AG10803 (cell line): ENCODE measurements at regions not wholly inside any gene's neighbourhood (a gene's known extent, or its start where the extent isn't known, plus 50 kb on each side); places are given as distances from the start of the nearest gene placed in this dataset.
"Not testable (repeated sequence)": the region's sequence is repeated elsewhere in the genome, so short reads cannot be mapped to it uniquely, and the experiment has no call there.

Experiments used
- DNase-seq: peaks from one replicate; pipeline ENCODE4 v3.0.0; 2010; ENCODE audit warnings: low read depth
- H3K4me3 ChIP-seq: 2 replicates; pipeline ENCODE4 v1.5.1; 2011; ENCODE audit warnings: mild to moderate bottlenecking, low read length, control low read depth
- TF ChIP-seq, protein P1 (sequence below): conservative IDR thresholded peaks from 2 replicates; pipeline ENCODE4 v1.5.1; 2011; ENCODE audit warnings: mild to moderate bottlenecking, low read length, control low read depth, inconsistent platforms

DNA sequence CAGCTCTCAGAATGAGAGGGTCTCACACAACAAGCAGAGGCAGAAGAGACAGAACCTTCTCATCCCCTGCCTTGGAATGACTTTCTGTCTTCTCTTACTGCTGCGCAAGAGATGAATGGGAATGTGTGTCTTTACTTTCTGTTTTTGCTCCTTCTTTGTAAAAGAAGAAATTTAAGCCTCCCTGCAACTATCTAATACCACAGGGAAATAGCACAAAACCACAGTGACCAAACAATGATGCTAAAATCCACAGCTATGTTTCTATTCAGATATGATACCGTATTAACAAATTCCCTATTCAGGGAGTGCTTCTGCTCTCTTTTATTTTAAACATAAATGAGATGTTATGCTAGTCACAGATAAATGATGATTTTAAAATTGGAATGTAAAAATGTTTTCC lies 173.8 kb upstream of the RAI2 start:
- DNase-seq, result no peak
- TF ChIP-seq, protein P1, sequence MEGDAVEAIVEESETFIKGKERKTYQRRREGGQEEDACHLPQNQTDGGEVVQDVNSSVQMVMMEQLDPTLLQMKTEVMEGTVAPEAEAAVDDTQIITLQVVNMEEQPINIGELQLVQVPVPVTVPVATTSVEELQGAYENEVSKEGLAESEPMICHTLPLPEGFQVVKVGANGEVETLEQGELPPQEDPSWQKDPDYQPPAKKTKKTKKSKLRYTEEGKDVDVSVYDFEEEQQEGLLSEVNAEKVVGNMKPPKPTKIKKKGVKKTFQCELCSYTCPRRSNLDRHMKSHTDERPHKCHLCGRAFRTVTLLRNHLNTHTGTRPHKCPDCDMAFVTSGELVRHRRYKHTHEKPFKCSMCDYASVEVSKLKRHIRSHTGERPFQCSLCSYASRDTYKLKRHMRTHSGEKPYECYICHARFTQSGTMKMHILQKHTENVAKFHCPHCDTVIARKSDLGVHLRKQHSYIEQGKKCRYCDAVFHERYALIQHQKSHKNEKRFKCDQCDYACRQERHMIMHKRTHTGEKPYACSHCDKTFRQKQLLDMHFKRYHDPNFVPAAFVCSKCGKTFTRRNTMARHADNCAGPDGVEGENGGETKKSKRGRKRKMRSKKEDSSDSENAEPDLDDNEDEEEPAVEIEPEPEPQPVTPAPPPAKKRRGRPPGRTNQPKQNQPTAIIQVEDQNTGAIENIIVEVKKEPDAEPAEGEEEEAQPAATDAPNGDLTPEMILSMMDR, result no peak
- H3K4me3 ChIP-seq, result no peak overlapping the region

DNA sequence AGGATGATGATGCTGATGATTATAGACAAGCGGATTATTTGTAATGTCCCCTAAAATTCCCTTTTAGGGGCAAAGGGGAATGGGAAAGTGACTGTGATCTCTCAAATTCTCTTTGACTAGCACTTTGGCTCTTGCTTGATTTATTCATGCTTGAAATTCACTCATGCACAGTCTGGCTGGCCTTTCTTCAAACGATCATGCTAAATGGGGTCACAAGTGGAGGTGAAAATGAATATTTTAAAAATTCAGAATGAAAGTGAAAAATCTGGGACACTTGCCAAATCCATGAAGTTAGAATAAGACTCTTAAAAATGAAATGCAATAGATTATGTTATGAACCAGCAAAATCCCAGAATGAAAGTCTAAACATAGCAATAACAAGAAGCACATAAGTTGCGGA lies 173.4 kb upstream of the RAI2 start:
- DNase-seq, result no peak
- TF ChIP-seq, protein P1, result no peak
- no peak overlapping the region for H3K4me3 ChIP-seq

DNA sequence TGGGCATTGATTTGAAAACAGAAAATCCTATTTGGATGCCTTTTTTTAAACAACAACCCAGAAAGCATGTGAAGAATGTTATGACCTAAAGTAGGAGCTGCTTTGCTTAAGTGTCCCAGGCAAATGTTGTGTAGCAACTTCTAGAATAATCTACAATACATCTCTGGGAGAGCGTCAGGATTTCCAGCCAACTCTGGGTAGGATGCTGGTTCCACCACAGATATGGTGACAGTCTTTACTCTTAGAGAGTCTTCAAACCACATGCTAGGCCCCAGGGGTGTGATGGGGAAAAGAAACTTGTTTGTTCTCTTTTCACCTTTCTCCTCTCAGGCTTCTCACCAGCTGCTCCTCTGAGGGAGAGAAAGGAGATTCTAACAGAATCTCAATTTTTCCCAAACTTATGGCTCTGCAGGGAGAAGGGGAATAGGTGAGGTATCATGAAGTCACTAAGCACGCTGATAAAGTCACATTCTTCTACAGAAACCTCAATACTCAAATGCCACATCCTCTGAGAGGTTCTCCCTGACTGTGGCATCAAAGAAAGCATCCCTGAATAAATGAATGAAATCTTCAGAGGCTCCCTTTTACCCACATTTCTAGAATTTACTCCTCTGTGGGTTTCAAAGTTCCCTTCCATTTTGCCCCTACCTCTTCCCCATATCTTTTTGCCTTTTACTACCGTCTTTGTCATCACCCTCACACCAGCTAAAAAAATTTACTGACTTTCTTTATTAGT lies 171.6 kb upstream of the RAI2 start:
- DNase-seq, result no peak
- H3K4me3 ChIP-seq, result no peak overlapping the region
- TF ChIP-seq, protein P1, result no peak

DNA sequence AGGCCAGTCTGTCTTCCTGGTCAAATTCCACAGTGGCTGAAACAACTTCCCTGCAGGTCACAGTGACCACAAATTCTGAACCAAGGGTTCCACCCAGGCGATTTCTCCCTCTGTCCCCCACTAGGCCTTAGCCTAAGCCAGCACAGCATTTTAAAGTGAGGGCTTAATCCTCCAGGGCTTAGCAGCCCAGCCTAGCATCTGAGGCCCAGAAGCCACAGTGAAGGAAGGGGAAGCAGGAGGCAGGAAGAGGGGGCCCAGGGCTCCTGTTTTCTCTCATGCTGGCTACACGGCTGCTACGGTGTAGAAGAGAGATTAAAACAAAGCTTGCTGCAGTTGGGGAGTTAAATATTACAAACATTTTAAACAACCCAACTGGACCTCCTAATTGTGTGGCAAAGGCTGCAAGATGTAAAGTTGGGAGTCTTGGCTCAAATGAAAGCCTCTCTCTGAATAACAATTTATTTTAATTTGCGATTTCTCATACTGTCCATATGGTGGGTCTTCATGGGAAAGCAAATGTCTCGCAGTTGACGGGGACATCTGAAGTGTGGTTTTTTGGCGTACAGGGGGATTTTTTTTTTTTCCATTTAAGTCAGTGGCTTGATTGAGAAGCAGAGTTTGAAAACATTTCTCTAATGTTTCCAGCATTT lies 170.8 kb upstream of the RAI2 start:
- no peak overlapping the region for H3K4me3 ChIP-seq
- TF ChIP-seq, protein P1, result no peak
- DNase-seq, result no peak

DNA sequence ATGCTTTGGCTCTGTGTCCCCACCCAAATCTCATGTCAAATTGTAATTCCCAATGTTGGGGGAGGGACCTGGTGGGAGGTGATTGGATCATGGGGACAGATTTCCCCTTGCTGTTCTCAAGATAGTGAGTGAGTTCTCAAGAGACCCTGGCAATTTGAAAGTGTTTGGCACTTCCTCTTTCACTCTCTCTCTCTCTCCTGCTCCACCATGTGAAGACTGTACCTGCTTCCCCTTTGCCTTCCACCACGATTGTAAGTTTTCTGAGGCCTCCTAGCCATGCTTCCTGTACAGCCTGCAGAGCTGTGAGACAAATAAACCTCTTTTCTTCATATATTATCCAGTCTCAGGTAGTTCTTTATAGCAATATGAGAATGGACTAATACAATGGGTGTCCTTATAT lies 169.6 kb upstream of the RAI2 start:
- not testable (repeated sequence) for H3K4me3 ChIP-seq, DNase-seq

DNA sequence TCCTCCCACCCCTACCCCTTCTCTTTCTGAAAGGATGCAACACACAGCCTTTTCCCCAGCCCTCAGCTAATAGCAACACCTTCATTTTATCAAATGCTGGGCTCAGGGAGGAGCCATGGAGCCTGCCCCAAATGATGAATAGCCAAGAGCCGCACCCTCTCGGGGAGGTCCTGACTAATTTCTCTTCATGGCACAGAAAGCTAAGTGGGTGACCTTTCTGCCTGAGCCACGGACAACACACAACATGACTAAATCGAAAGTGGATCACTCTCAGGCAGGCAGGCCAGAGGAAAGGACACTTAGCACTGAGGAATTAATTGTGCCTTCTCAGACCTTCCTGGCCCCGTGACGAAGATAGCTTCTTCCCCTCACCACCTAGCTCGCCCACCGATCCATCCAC lies 165.1 kb upstream of the RAI2 start:
- no peak for DNase-seq
- H3K4me3 ChIP-seq, result no peak overlapping the region
- TF ChIP-seq, protein P1, result no peak

DNA sequence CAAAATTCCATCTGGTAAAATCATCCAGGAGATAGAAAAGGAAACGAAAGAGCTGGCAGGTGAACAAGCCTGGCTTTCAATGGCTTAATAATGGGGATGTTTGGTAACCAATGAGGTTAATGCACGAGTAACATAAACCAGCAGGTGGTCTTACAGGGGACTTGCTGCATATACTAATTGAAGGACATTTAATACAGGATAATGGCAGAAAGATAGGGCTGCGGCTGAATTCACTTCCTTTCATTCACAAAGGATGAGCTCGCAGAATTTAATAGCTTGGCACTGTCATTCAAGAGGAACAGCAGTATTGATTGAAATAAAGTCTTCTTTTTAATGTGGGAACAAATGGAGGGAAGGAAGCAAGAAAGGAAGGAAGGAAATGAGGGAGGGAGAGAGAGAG lies 156.3 kb upstream of the RAI2 start:
- DNase-seq, result no peak
- no peak overlapping the region for H3K4me3 ChIP-seq
- TF ChIP-seq, protein P1, result no peak
